Adipocyte (in vitro differentiated cells): ENCODE measurements at regions not wholly inside any gene's neighbourhood (a gene's known extent, or its start where the extent isn't known, plus 50 kb on each side); places are given as distances from the start of the nearest gene placed in this dataset.
A peak's percentile ranks its signal among the peaks of the same experiment; 100 is the strongest.

Experiments used
- DNase-seq: peaks from one replicate; pipeline ENCODE4 v3.0.0-alpha.2; 2015; ENCODE audit warnings: low read depth
- H3K27me3 ChIP-seq: replicated peaks from 2 replicates; pipeline ENCODE4 v1.7.0; 2013; ENCODE audit warnings: mild to moderate bottlenecking, low read length, moderate library complexity; ENCODE audit not compliant: control insufficient read depth, insufficient read depth
- H3K36me3 ChIP-seq: 2 replicates; pipeline ENCODE4 v1.7.0; 2013; ENCODE audit warnings: low read length, mild to moderate bottlenecking, moderate library complexity; ENCODE audit not compliant: control insufficient read depth, insufficient read depth, severe bottlenecking
- H3K4me1 ChIP-seq: 2 replicates; pipeline ENCODE4 v1.7.0; 2013; ENCODE audit warnings: mild to moderate bottlenecking, low read length, moderate library complexity; ENCODE audit not compliant: control insufficient read depth, insufficient read depth
- H3K4me3 ChIP-seq: 2 replicates; pipeline ENCODE4 v1.7.0; 2013; ENCODE audit warnings: mild to moderate bottlenecking, low read length, moderate library complexity
- H3K9ac ChIP-seq: 2 replicates; pipeline ENCODE4 v1.7.0; 2013; ENCODE audit warnings: mild to moderate bottlenecking, low read length, moderate library complexity
- H3K9me3 ChIP-seq: 2 replicates; pipeline ENCODE4 v1.7.0; 2013; ENCODE audit warnings: mild to moderate bottlenecking, low read length, moderate library complexity; ENCODE audit not compliant: control insufficient read depth

GRCh38 chr19:27529158-27529557 is 1683.8 kb downstream of the UQCRFS1 start:
- Histone ChIP-seq H3K27me3 (no peaks in the 10 kb centered on the region), H3K9me3 (peaks cover 92% of the 10 kb centered on the region), H3K9ac (no peak overlapping the region), H3K36me3 (no peaks in the 10 kb centered on the region), H3K4me1 (no peaks in the 10 kb centered on the region), H3K4me3 (peak overlapping the region; percentile 33)
- DNase-seq, result no peak

- DNase-seq, result no peak
- Histone ChIP-seq H3K9me3 (peaks cover 60% of the 10 kb centered on the region), H3K9ac (no peak overlapping the region), H3K4me1 (no peaks in the 10 kb centered on the region), H3K4me3 (no peak overlapping the region), H3K36me3 (no peaks in the 10 kb centered on the region), H3K27me3 (no peaks in the 10 kb centered on the region)
Observed at GRCh38 chr19:27522223-27522622, 1690.7 kb downstream of the UQCRFS1 start.
